Activated T-cell treated with anti-CD3 and anti-CD28 coated beads, Interleukin-2, amount 50 U/mL, for 72 hours (primary cell): ENCODE measurements at regions not wholly inside any gene's neighbourhood (a gene's known extent, or its start where the extent isn't known, plus 50 kb on each side); places are given as distances from the start of the nearest gene placed in this dataset.
"Not testable (repeated sequence)": the region's sequence is repeated elsewhere in the genome, so short reads cannot be mapped to it uniquely, and the experiment has no call there.

ENCODE experiments used
- ATAC-seq, 2 donors: fragments of 150-1000 bp; cut with Tn5 transposase; replicated peaks in 1 of 2; 2 replicates each; pipeline ENCODE4 v1.10.0; 2021; ENCODE audit warnings: moderate library complexity in 2 of 2, mild to moderate bottlenecking in 1 of 2
- DNase-seq, 2 donors: peaks; one replicate each; pipeline ENCODE4 v3.0.0; 2021 to 2022; ENCODE audit warnings: mixed read lengths in 1 of 2
- H3K27ac Mint-ChIP-seq: one replicate; pipeline ENCODE4 v1.8.0; 2022; ENCODE audit warnings: mild to moderate bottlenecking, moderate library complexity, mixed read lengths
- H3K27me3 Mint-ChIP-seq: one replicate; pipeline ENCODE4 v1.8.0; 2022; ENCODE audit warnings: low read depth, mixed read lengths
- H3K36me3 Mint-ChIP-seq, 2 donors: one replicate each; pipeline ENCODE4 v1.8.0; 2022; ENCODE audit warnings: mixed read lengths in 2 of 2, mild to moderate bottlenecking in 1 of 2; ENCODE audit not compliant: insufficient read depth in 2 of 2
- H3K4me1 Mint-ChIP-seq: one replicate; pipeline ENCODE4 v1.8.0; 2022; ENCODE audit warnings: low read depth, mixed read lengths
- H3K4me3 Mint-ChIP-seq, 2 donors: one replicate each; pipeline ENCODE4 v1.8.0; 2022; ENCODE audit warnings: mild to moderate bottlenecking in 2 of 2, mixed read lengths in 2 of 2, moderate library complexity in 2 of 2
- H3K9me3 Mint-ChIP-seq, 2 donors: one replicate each; pipeline ENCODE4 v1.8.0; 2022; ENCODE audit warnings: mixed read lengths in 2 of 2

- not testable (repeated sequence) for H3K36me3 Mint-ChIP-seq, H3K9me3 Mint-ChIP-seq, H3K27ac Mint-ChIP-seq, DNase-seq, H3K27me3 Mint-ChIP-seq, ATAC-seq, H3K4me3 Mint-ChIP-seq
- peaks cover 30% of the 10 kb centered on the region for H3K4me1 Mint-ChIP-seq
Measured at GRCh38 chr6:15883593-15883992, 220.8 kb upstream of the DTNBP1 start.

GRCh38 chr6:15882915-15883314 lies 220.1 kb upstream of the DTNBP1 start:
- Mint-ChIP-seq H3K9me3 (peaks cover 2 to 4% of the 10 kb centered on the region in 2 donors), H3K36me3 (no peaks in the 10 kb centered on the region), H3K27me3 (peaks cover 9% of the 10 kb centered on the region), H3K4me1 (peaks cover 32% of the 10 kb centered on the region), H3K4me3 (no peak overlapping the region), H3K27ac (no peak overlapping the region)
- DNase-seq (no peak), ATAC-seq (no peak)

- Mint-ChIP-seq H3K4me3 (no peak overlapping the region), H3K27me3 (peaks cover 9% of the 10 kb centered on the region), H3K4me1 (peaks cover 35% of the 10 kb centered on the region), H3K36me3 (no peaks in the 10 kb centered on the region), H3K9me3 (peaks cover 2 to 4% of the 10 kb centered on the region in 2 donors), H3K27ac (no peak overlapping the region)
- no peak for DNase-seq
- no peak for ATAC-seq
Measured at GRCh38 chr6:15882345-15882744, 219.5 kb upstream of the DTNBP1 start.

GRCh38 chr6:15881150-15881549 lies 218.3 kb upstream of the DTNBP1 start:
- H3K36me3 Mint-ChIP-seq = no peaks in the 10 kb centered on the region
- H3K4me1 Mint-ChIP-seq = peaks cover 44% of the 10 kb centered on the region
- DNase-seq (no peak), ATAC-seq (no peak)
- H3K9me3 Mint-ChIP-seq = peaks cover 2 to 4% of the 10 kb centered on the region in 2 donors
- H3K27ac Mint-ChIP-seq = no peak overlapping the region
- H3K4me3 Mint-ChIP-seq = peak overlapping the region in 1 of 2 donors; percentile 56
- peaks cover 9% of the 10 kb centered on the region for H3K27me3 Mint-ChIP-seq

- Mint-ChIP-seq H3K27ac (peak overlapping the region; percentile 95), H3K4me1 (peaks cover 51% of the 10 kb centered on the region), H3K4me3 (peak overlapping the region; percentile 56 to 59), H3K27me3 (peaks cover 9% of the 10 kb centered on the region), H3K36me3 (no peaks in the 10 kb centered on the region), H3K9me3 (peaks cover 2% of the 10 kb centered on the region in 2 donors)
- DNase-seq (no peak), ATAC-seq (no peak)
Measured at GRCh38 chr6:15880262-15880973, 217.6 kb upstream of the DTNBP1 start.

GRCh38 chr6:15879371-15880261 lies 216.8 kb upstream of the DTNBP1 start:
- Mint-ChIP-seq H3K9me3 (peaks cover 2% of the 10 kb centered on the region in 2 donors), H3K4me3 (peak overlapping the region; percentile 56 to 59), H3K27ac (peak overlapping the region; percentile 95), H3K27me3 (peaks cover 9% of the 10 kb centered on the region), H3K36me3 (no peaks in the 10 kb centered on the region), H3K4me1 (peaks cover 56% of the 10 kb centered on the region)
- DNase-seq (peak; percentile 72 to 74), ATAC-seq (peak; percentile 51 to 61)

GRCh38 chr6:15877231-15877630 lies 214.4 kb upstream of the DTNBP1 start:
- no peak overlapping the region for H3K27ac Mint-ChIP-seq
- DNase-seq (no peak), ATAC-seq (no peak)
- H3K4me3 Mint-ChIP-seq = no peak overlapping the region
- H3K36me3 Mint-ChIP-seq = no peaks in the 10 kb centered on the region
- peaks cover 2% of the 10 kb centered on the region in 2 donors for H3K9me3 Mint-ChIP-seq
- peaks cover 63% of the 10 kb centered on the region for H3K4me1 Mint-ChIP-seq
- peaks cover 12% of the 10 kb centered on the region for H3K27me3 Mint-ChIP-seq

- peaks cover 2% of the 10 kb centered on the region in 2 donors for H3K9me3 Mint-ChIP-seq
- peak; percentile 77 to 82 for ATAC-seq
- H3K27me3 Mint-ChIP-seq = peaks cover 18% of the 10 kb centered on the region
- peak; percentile 39 to 50 for DNase-seq
- H3K4me3 Mint-ChIP-seq = peak overlapping the region; percentile 31 to 56
- peak overlapping the region; percentile 58 for H3K27ac Mint-ChIP-seq
- H3K4me1 Mint-ChIP-seq = peaks cover 64% of the 10 kb centered on the region
- H3K36me3 Mint-ChIP-seq = no peaks in the 10 kb centered on the region
Measured at GRCh38 chr6:15876406-15876805, 213.6 kb upstream of the DTNBP1 start.

- H3K4me1 Mint-ChIP-seq = peaks cover 58% of the 10 kb centered on the region
- no peaks in the 10 kb centered on the region for H3K9me3 Mint-ChIP-seq
- no peak for DNase-seq
- ATAC-seq = no peak
- H3K36me3 Mint-ChIP-seq = no peaks in the 10 kb centered on the region
- H3K4me3 Mint-ChIP-seq = peak overlapping the region; percentile 31 to 56
- H3K27me3 Mint-ChIP-seq = peaks cover 16% of the 10 kb centered on the region
- peak overlapping the region; percentile 58 for H3K27ac Mint-ChIP-seq
Measured at GRCh38 chr6:15875797-15876196, 213.0 kb upstream of the DTNBP1 start.

GRCh38 chr6:15874821-15875220 lies 212.0 kb upstream of the DTNBP1 start:
- peak overlapping the region; percentile 15 for H3K27ac Mint-ChIP-seq
- H3K4me3 Mint-ChIP-seq = no peak overlapping the region

GRCh38 chr6:15874326-15874725 lies 211.5 kb upstream of the DTNBP1 start:
- Mint-ChIP-seq H3K27me3 (peaks cover 26% of the 10 kb centered on the region), H3K9me3 (no peaks in the 10 kb centered on the region)

More at GRCh38 chr6:15874821-15875220, 212.0 kb upstream of the DTNBP1 start:
- no peaks in the 10 kb centered on the region for H3K9me3 Mint-ChIP-seq
- no peak for ATAC-seq
- H3K36me3 Mint-ChIP-seq = no peaks in the 10 kb centered on the region
- H3K4me1 Mint-ChIP-seq = peaks cover 49% of the 10 kb centered on the region
- DNase-seq = no peak
- H3K27me3 Mint-ChIP-seq = peaks cover 26% of the 10 kb centered on the region

GRCh38 chr6:15872241-15873103 lies 209.6 kb upstream of the DTNBP1 start:
- DNase-seq (no peak), ATAC-seq (no peak)
- H3K9me3 Mint-ChIP-seq = no peaks in the 10 kb centered on the region
- H3K27ac Mint-ChIP-seq = no peak overlapping the region
- H3K36me3 Mint-ChIP-seq = no peaks in the 10 kb centered on the region
- no peak overlapping the region for H3K4me3 Mint-ChIP-seq
- H3K27me3 Mint-ChIP-seq = peaks cover 35% of the 10 kb centered on the region
- H3K4me1 Mint-ChIP-seq = peaks cover 33% of the 10 kb centered on the region

More at GRCh38 chr6:15874326-15874725, 211.5 kb upstream of the DTNBP1 start:
- Mint-ChIP-seq H3K4me1 (peaks cover 44% of the 10 kb centered on the region), H3K36me3 (no peaks in the 10 kb centered on the region), H3K27ac (no peak overlapping the region), H3K4me3 (no peak overlapping the region)
- no peak for ATAC-seq
- no peak for DNase-seq
